Prostate gland (tissue), 2 donors: ENCODE measurements at regions not wholly inside any gene's neighbourhood (a gene's known extent, or its start where the extent isn't known, plus 50 kb on each side); places are given as distances from the start of the nearest gene placed in this dataset.

ENCODE experiments used
- DNase-seq: peaks from one replicate; pipeline ENCODE4 v3.0.0-alpha.2; 2019; ENCODE audit warnings: low spot score
- H3K27ac ChIP-seq, 2 donors: fragments of 200-600 bp; sonication (generic); 2 replicates each; pipeline ENCODE4 v1.5.1; 2017 to 2019
- H3K27me3 ChIP-seq: fragments of 200-600 bp; sonication (generic); replicated peaks from 2 replicates; pipeline ENCODE4 v1.5.1; 2019; ENCODE audit not compliant: insufficient read depth
- H3K36me3 ChIP-seq, 2 donors: fragments of 200-600 bp; sonication (generic); 1 replicate in 1 of 2; 2 replicates in 1 of 2; pipeline versions ENCODE4 v1.5.1 to v1.8.1; 2017 to 2019
- H3K4me1 ChIP-seq: fragments of 200-600 bp; sonication (generic); replicated peaks from 2 replicates; pipeline ENCODE4 v1.5.1; 2019
- H3K4me3 ChIP-seq, 2 donors: fragments of 200-600 bp; sonication (generic); 2 replicates each; pipeline ENCODE4 v1.5.1; 2017 to 2019
- H3K9me3 ChIP-seq: fragments of 200-600 bp; sonication (generic); 2 replicates; pipeline ENCODE4 v1.5.1; 2017
- CTCF ChIP-seq, 4 experiments: fragments of 200-600 bp in 2 of 4; fragments of 450-650 bp in 2 of 4; sonication (generic) in 2 of 4; IDR thresholded peaks; 1 replicate in 3 of 4; 2 replicates in 1 of 4; pipeline ENCODE4 v1.5.1; 2016 to 2019; ENCODE audit warnings: antibody characterized with exemption in 4 of 4, mild to moderate bottlenecking in 2 of 4, moderate library complexity in 2 of 4
- POLR2A ChIP-seq: fragments of 450-650 bp; IDR thresholded peaks from one replicate; pipeline ENCODE4 v1.6.1; 2016; ENCODE audit warnings: antibody characterized with exemption, mild to moderate bottlenecking
- POLR2AphosphoS5 ChIP-seq: sonication (generic); formaldehyde crosslinking; IDR thresholded peaks from one replicate; pipeline ENCODE4 v1.6.1; 2017; ENCODE audit warnings: antibody characterized with exemption
- WGBS: methylation state at CpG from one replicate; pipeline ENCODE4 v1.1.5; 2018; 5-methylcytosine and 5-hydroxymethylcytosine counted together
- intact Hi-C: fragments of 100-400 bp; cut with DNase I; formaldehyde crosslinking; loops from one replicate; pipeline ENCODE4 v1.14.2; 2022

- Histone ChIP-seq H3K27ac (no peak overlapping the region), H3K4me3 (no peak overlapping the region), H3K4me1 (no peaks in the 10 kb centered on the region), H3K9me3 (no peaks in the 10 kb centered on the region), H3K36me3 (no peaks in the 10 kb centered on the region), H3K27me3 (no peaks in the 10 kb centered on the region)
- intact Hi-C loops: no loop called here
- TF ChIP-seq POLR2AphosphoS5 (no peak), POLR2A (no peak), CTCF (IDR thresholded peaks at IDR 0.05) (no peak)
- WGBS: 94% methylated on average over 1 of the region's 1 CpG
- no peak for DNase-seq
These were observed 96.6 kb upstream of the HS3ST5 start for GRCh38 chr6:114439411-114439810.

GRCh38 chr6:114437235-114437634, 94.4 kb upstream of the HS3ST5 start:
- no peak for TF ChIP-seq POLR2A
- TF ChIP-seq POLR2AphosphoS5: no peak
- no peak for TF ChIP-seq CTCF (IDR thresholded peaks at IDR 0.05)
- Histone ChIP-seq H3K27me3 (no peaks in the 10 kb centered on the region), H3K36me3 (no peaks in the 10 kb centered on the region), H3K4me3 (no peak overlapping the region), H3K27ac (no peak overlapping the region), H3K4me1 (no peaks in the 10 kb centered on the region), H3K9me3 (no peaks in the 10 kb centered on the region)
- WGBS: 69% methylated on average over 1 of the region's 1 CpG
- DNase-seq: no peak
- intact Hi-C loops: no loop called here

GRCh38 chr6:114436691-114437090, 93.9 kb upstream of the HS3ST5 start:
- 93% methylated on average over 3 of the region's 3 CpGs for WGBS
- Histone ChIP-seq H3K4me3 (no peak overlapping the region), H3K4me1 (no peaks in the 10 kb centered on the region), H3K27ac (no peak overlapping the region), H3K27me3 (no peaks in the 10 kb centered on the region), H3K9me3 (no peaks in the 10 kb centered on the region), H3K36me3 (no peaks in the 10 kb centered on the region)
- no peak for DNase-seq
- TF ChIP-seq CTCF (IDR thresholded peaks at IDR 0.05) (no peak), POLR2A (no peak)
- intact Hi-C loops: no loop called here

- Histone ChIP-seq H3K36me3 (no peaks in the 10 kb centered on the region), H3K4me1 (no peaks in the 10 kb centered on the region), H3K4me3 (no peak overlapping the region), H3K9me3 (no peaks in the 10 kb centered on the region), H3K27ac (no peak overlapping the region), H3K27me3 (no peaks in the 10 kb centered on the region)
- no peak for DNase-seq
- TF ChIP-seq POLR2A: no peak
- no peak for TF ChIP-seq POLR2AphosphoS5
- TF ChIP-seq CTCF (IDR thresholded peaks at IDR 0.05): no peak
- intact Hi-C loops: no loop called here
These were observed 93.2 kb upstream of the HS3ST5 start for GRCh38 chr6:114435985-114436384.

GRCh38 chr6:114432400-114432799, 89.6 kb upstream of the HS3ST5 start:
- no peak for TF ChIP-seq POLR2A
- no peak for TF ChIP-seq POLR2AphosphoS5
- no peak for TF ChIP-seq CTCF (IDR thresholded peaks at IDR 0.05)
- H3K9me3 ChIP-seq: no peaks in the 10 kb centered on the region
- 41% methylated on average over 1 of the region's 1 CpG for WGBS
- no peaks in the 10 kb centered on the region for H3K36me3 ChIP-seq
- intact Hi-C loops: no loop called here
- H3K27me3 ChIP-seq: no peaks in the 10 kb centered on the region
- H3K4me3 ChIP-seq: no peak overlapping the region
- DNase-seq: no peak
- H3K27ac ChIP-seq: no peak overlapping the region
- no peaks in the 10 kb centered on the region for H3K4me1 ChIP-seq
